OCI-LY1 (cell line): ENCODE measurements at regions not wholly inside any gene's neighbourhood (a gene's known extent, or its start where the extent isn't known, plus 50 kb on each side); places are given as distances from the start of the nearest gene placed in this dataset.

ENCODE experiments used
- CTCF ChIP-seq: fragments of 200-600 bp; sonication (generic), shearing (Covaris generic); IDR thresholded peaks from 2 replicates; pipeline ENCODE4 v1.5.1; 2017; ENCODE audit warnings: mild to moderate bottlenecking, antibody characterized with exemption, low read length, moderate library complexity, mixed read lengths
- EZH2 ChIP-seq: fragments of 200-600 bp; sonication (generic), shearing (Covaris generic); IDR thresholded peaks from 2 replicates; pipeline ENCODE4 v1.8.0; 2017; ENCODE audit warnings: borderline replicate concordance, mixed run types, mild to moderate bottlenecking, antibody characterized with exemption, low read length, moderate library complexity, mixed read lengths

GRCh38 chr7:53218730-53219504, 183.5 kb downstream of the POM121L12 start:
- no peak for TF ChIP-seq EZH2
- no peak for TF ChIP-seq CTCF
